Lung (tissue), 11 donors: ENCODE measurements at regions not wholly inside any gene's neighbourhood (a gene's known extent, or its start where the extent isn't known, plus 50 kb on each side); places are given as distances from the start of the nearest gene placed in this dataset.

ENCODE experiments used
- ATAC-seq: fragments of 200-7000 bp; cut with Tn5 transposase; one replicate; pipeline ENCODE4 v1.9.1; 2020; ENCODE audit warnings: moderate number of reproducible peaks; ENCODE audit not compliant: insufficient read depth, low FRiP score
- DNase-seq, 3 donors: peaks; one replicate each; pipeline ENCODE4 v3.0.0-alpha.2; 2013 to 2017
- H3K27ac ChIP-seq, 2 donors: one replicate each; pipeline ENCODE4 v1.5.1; 2013; ENCODE audit warnings: mild to moderate bottlenecking in 2 of 2, moderate library complexity in 2 of 2, control low read depth in 1 of 2, inconsistent platforms in 1 of 2, low read depth in 1 of 2, low read length in 1 of 2
- H3K27me3 ChIP-seq, 3 donors: one replicate each; pipeline ENCODE4 v1.5.1; 2013; ENCODE audit warnings: low read length in 2 of 3; ENCODE audit not compliant: control insufficient read depth in 3 of 3, insufficient read depth in 3 of 3
- H3K36me3 ChIP-seq, 4 donors: one replicate each; pipeline ENCODE4 v1.5.1; 2013; ENCODE audit warnings: low read length in 4 of 4, mild to moderate bottlenecking in 1 of 4, moderate library complexity in 1 of 4; ENCODE audit not compliant: control insufficient read depth in 4 of 4, insufficient read depth in 4 of 4
- H3K4me1 ChIP-seq, 5 donors: one replicate each; pipeline ENCODE4 v1.5.1; 2013; ENCODE audit warnings: low read length in 5 of 5, mild to moderate bottlenecking in 2 of 5, moderate library complexity in 1 of 5; ENCODE audit not compliant: control insufficient read depth in 5 of 5, insufficient read depth in 5 of 5
- H3K4me3 ChIP-seq: one replicate; pipeline ENCODE4 v1.5.1; 2013; ENCODE audit warnings: mild to moderate bottlenecking, control low read depth, moderate library complexity
- H3K9ac ChIP-seq, 2 donors: one replicate each; pipeline ENCODE4 v1.5.1; 2013; ENCODE audit warnings: low read length in 2 of 2, control low read depth in 1 of 2; ENCODE audit not compliant: insufficient read depth in 1 of 2
- H3K9me3 ChIP-seq, 4 donors: one replicate each; pipeline ENCODE4 v1.5.1; 2013; ENCODE audit warnings: low read length in 3 of 4, mild to moderate bottlenecking in 1 of 4, moderate library complexity in 1 of 4; ENCODE audit not compliant: control insufficient read depth in 4 of 4, insufficient read depth in 3 of 4
- WGBS, 2 donors: extraction: QIAGEN DNeasy Blood & Tissue Kit; methylation state at CpG; one replicate each; pipeline ENCODE4 v1.1.7; 2013; 5-methylcytosine and 5-hydroxymethylcytosine counted together
- TF ChIP-seq, protein P1 (sequence below): IDR thresholded peaks from 2 replicates; pipeline ENCODE4 v1.5.1; 2012; ENCODE audit warnings: mild to moderate bottlenecking; ENCODE audit errors: control extremely low read depth, extremely low read depth
- donor health status: control.
- donor health status: control.
- donor health status: Bipolar disorder and iron deficiency.
- donor health status: healthy.
- donor health status: DM: yes; HTN: yes; CAD: no.

DNA sequence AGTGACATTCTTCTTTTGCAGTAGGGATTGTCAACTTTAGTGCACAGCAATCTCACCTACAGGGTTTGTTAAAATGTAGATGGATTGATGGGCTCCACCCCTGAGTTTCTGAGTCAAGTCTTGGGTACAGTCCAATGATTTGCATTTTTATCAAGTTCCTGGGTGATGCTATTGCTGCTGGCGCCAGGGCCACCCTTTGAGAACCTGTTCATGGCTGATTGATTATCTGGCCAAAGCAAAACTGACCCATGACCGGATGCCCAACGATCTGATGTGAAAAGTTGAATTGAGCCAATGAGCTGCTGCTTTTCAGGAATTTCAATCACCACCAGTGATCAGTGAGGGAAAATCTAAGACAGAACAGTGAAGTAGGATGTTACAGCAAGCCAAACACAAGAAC, 675.3 kb downstream of the TMEM182 start:
- H3K27me3 ChIP-seq, result peaks cover 0 to 5% (median 0%) of the 10 kb centered on the region in 3 donors
- ATAC-seq (no peak), DNase-seq (no peak)
- no peak overlapping the region for H3K9ac ChIP-seq
- WGBS, 2 donors, result 72 to 87% methylated on average over 3 of the region's 3 CpGs
- no peaks in the 10 kb centered on the region for H3K4me1 ChIP-seq
- H3K27ac ChIP-seq, result no peak overlapping the region
- H3K4me3 ChIP-seq, result no peak overlapping the region
- H3K36me3 ChIP-seq, result no peaks in the 10 kb centered on the region
- peaks cover 0 to 1% (median 0%) of the 10 kb centered on the region in 4 donors for H3K9me3 ChIP-seq
- TF ChIP-seq, protein P1, sequence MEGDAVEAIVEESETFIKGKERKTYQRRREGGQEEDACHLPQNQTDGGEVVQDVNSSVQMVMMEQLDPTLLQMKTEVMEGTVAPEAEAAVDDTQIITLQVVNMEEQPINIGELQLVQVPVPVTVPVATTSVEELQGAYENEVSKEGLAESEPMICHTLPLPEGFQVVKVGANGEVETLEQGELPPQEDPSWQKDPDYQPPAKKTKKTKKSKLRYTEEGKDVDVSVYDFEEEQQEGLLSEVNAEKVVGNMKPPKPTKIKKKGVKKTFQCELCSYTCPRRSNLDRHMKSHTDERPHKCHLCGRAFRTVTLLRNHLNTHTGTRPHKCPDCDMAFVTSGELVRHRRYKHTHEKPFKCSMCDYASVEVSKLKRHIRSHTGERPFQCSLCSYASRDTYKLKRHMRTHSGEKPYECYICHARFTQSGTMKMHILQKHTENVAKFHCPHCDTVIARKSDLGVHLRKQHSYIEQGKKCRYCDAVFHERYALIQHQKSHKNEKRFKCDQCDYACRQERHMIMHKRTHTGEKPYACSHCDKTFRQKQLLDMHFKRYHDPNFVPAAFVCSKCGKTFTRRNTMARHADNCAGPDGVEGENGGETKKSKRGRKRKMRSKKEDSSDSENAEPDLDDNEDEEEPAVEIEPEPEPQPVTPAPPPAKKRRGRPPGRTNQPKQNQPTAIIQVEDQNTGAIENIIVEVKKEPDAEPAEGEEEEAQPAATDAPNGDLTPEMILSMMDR, result no peak

DNA sequence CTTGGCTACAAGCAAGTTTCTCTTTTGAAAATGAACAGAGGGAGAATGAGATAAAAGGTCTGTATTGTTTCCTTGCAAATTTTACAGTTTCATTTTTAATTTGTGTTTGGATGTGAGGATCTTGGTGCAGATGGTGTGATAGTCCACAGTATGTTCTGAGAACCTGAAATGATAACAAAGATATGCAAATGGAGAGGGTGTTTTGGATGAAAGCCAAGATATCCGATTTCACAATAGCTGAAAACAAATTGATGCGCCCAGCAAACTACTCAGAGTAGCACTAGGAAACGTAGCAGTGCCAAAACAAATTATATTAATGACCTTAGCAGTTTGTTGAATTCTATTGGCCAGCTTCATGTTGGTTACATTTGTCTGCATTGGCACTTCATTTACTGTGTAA, 683.5 kb downstream of the TMEM182 start:
- TF ChIP-seq, protein P1, result no peak
- no peak overlapping the region for H3K27ac ChIP-seq
- no peaks in the 10 kb centered on the region for H3K36me3 ChIP-seq
- H3K4me1 ChIP-seq, result peaks cover 0 to 3% (median 0%) of the 10 kb centered on the region in 5 donors
- no peaks in the 10 kb centered on the region for H3K27me3 ChIP-seq
- DNase-seq, result peak in 2 of 3 donors; percentile 38 to 56
- H3K4me3 ChIP-seq, result no peak overlapping the region
- H3K9me3 ChIP-seq, result no peaks in the 10 kb centered on the region
- no peak overlapping the region for H3K9ac ChIP-seq
- no peak for ATAC-seq
- 31 to 45% methylated on average over 3 of the region's 3 CpGs for WGBS, 2 donors

DNA sequence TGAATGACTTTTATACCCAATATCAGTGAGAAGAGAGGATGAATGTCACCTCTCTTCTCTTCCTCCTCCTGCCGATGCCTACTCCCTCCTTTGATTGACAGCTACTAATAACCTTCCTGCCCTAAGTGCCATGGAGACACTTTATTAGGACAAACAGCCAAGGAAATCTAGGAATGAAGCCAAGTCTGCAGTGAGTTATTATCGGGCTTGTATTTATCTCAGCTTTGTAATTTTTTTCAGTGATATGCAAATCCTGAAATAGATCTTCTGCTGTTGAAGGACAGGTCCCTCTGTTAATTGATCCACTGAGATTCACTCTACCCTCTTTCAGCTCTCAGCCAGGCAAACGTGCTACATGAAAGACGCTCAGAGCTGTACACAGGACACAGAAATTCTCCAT, 686.7 kb downstream of the TMEM182 start:
- H3K27me3 ChIP-seq, result no peaks in the 10 kb centered on the region
- H3K9ac ChIP-seq, result no peak overlapping the region
- no peak for ATAC-seq
- no peak overlapping the region for H3K27ac ChIP-seq
- no peaks in the 10 kb centered on the region for H3K9me3 ChIP-seq
- H3K4me1 ChIP-seq, result peaks cover 0 to 3% (median 0%) of the 10 kb centered on the region in 5 donors
- no peaks in the 10 kb centered on the region for H3K36me3 ChIP-seq
- no peak overlapping the region for H3K4me3 ChIP-seq
- TF ChIP-seq, protein P1, result no peak
- WGBS, 2 donors, result 33 to 63% methylated on average over 4 of the region's 4 CpGs
- peak in 1 of 3 donors; percentile 14 for DNase-seq

DNA sequence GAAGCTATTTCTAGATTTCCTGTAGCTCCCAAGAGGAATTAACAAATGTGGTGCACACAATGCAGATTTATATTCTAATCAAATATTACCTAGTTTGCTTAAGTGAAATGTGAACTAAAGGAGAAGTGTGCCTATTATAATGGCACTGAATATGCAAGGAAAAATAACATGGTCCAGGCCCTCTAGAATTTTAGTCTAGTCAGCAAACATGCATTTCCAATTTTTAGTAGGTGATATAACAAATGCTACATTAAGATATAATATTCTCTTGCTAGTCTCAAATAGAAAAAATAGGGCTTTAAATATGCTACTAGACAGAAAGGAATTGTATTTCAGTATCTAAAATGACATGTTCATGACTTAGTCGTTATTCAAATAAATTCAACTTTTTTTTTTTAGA, 689.5 kb downstream of the TMEM182 start:
- no peaks in the 10 kb centered on the region for H3K4me1 ChIP-seq
- no peaks in the 10 kb centered on the region for H3K27me3 ChIP-seq
- WGBS, 2 donors, result 89 to 93% methylated on average over 1 of the region's 1 CpG
- TF ChIP-seq, protein P1, result no peak
- H3K9ac ChIP-seq, result no peak overlapping the region
- no peak overlapping the region for H3K4me3 ChIP-seq
- no peaks in the 10 kb centered on the region for H3K9me3 ChIP-seq
- no peak overlapping the region for H3K27ac ChIP-seq
- no peak for DNase-seq
- no peaks in the 10 kb centered on the region for H3K36me3 ChIP-seq
- ATAC-seq, result no peak
